Esophagus muscularis mucosa (tissue), 3 donors: ENCODE measurements at regions not wholly inside any gene's neighbourhood (a gene's known extent, or its start where the extent isn't known, plus 50 kb on each side); places are given as distances from the start of the nearest gene placed in this dataset.

Experiments
- CTCF ChIP-seq, 3 experiments: fragments of 200-600 bp in 2 of 3; fragments of 450-650 bp in 1 of 3; sonication (generic) in 2 of 3; IDR thresholded peaks; one replicate each; pipeline ENCODE4 v1.5.1; 2017 to 2019; ENCODE audit warnings: antibody characterized with exemption in 3 of 3, mild to moderate bottlenecking in 2 of 3, moderate library complexity in 1 of 3
- EP300 ChIP-seq: sonication (generic); formaldehyde crosslinking; IDR thresholded peaks from one replicate; pipeline ENCODE4 v1.6.1; 2017; ENCODE audit warnings: antibody characterized with exemption

GRCh38 chr21:17442165-17442564 lies 70.7 kb upstream of the CXADR start:
- TF ChIP-seq EP300, result no peak
- TF ChIP-seq CTCF (IDR thresholded peaks at IDR 0.05), result no peak
